ENCODE measurements at regions not wholly inside any gene's neighbourhood (a gene's known extent, or its start where the extent isn't known, plus 50 kb on each side); places are given as distances from the start of the nearest gene placed in this dataset.

GRCh38 chr9:102550266-102550665, 444.9 kb upstream of the CYLC2 start:
- TF ChIP-seq POLR2A (IDR thresholded peaks at IDR 0.05) (no peak), EP300 (IDR thresholded peaks at IDR 0.05; ENCODE audit: low read depth) (no peak), POLR2AphosphoS5 (IDR thresholded peaks at IDR 0.05) (no peak)
- TF ChIP-seq, protein P1, sequence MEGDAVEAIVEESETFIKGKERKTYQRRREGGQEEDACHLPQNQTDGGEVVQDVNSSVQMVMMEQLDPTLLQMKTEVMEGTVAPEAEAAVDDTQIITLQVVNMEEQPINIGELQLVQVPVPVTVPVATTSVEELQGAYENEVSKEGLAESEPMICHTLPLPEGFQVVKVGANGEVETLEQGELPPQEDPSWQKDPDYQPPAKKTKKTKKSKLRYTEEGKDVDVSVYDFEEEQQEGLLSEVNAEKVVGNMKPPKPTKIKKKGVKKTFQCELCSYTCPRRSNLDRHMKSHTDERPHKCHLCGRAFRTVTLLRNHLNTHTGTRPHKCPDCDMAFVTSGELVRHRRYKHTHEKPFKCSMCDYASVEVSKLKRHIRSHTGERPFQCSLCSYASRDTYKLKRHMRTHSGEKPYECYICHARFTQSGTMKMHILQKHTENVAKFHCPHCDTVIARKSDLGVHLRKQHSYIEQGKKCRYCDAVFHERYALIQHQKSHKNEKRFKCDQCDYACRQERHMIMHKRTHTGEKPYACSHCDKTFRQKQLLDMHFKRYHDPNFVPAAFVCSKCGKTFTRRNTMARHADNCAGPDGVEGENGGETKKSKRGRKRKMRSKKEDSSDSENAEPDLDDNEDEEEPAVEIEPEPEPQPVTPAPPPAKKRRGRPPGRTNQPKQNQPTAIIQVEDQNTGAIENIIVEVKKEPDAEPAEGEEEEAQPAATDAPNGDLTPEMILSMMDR (IDR thresholded peaks at IDR 0.05), result no peak

Data from transverse colon (tissue), 4 donors.